ENCODE measurements at regions not wholly inside any gene's neighbourhood (a gene's known extent, or its start where the extent isn't known, plus 50 kb on each side); places are given as distances from the start of the nearest gene placed in this dataset.

DNA sequence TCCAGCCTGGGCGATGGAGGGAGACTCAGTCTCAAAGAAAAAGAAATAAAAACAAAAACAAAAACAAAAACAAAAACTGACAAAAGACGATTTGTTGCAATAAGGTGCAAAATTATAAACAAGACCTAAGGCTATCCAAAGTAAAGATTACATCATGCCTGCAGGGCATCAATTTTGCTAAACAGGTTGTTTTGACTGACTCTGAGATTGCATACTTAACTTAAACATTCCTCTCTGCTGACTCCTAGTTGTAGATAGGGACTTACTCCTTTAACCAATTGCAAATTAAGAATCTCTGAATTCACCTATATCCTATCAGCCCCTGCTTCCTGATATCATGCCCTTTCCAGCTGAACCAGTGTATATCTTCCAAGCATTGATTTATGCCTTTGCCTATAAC, 2687.3 kb downstream of the PCDH7 start:
- TF ChIP-seq POLR2A (IDR thresholded peaks at IDR 0.05) (no peak), POLR2AphosphoS5 (IDR thresholded peaks at IDR 0.05) (no peak)
- TF ChIP-seq, protein P1, sequence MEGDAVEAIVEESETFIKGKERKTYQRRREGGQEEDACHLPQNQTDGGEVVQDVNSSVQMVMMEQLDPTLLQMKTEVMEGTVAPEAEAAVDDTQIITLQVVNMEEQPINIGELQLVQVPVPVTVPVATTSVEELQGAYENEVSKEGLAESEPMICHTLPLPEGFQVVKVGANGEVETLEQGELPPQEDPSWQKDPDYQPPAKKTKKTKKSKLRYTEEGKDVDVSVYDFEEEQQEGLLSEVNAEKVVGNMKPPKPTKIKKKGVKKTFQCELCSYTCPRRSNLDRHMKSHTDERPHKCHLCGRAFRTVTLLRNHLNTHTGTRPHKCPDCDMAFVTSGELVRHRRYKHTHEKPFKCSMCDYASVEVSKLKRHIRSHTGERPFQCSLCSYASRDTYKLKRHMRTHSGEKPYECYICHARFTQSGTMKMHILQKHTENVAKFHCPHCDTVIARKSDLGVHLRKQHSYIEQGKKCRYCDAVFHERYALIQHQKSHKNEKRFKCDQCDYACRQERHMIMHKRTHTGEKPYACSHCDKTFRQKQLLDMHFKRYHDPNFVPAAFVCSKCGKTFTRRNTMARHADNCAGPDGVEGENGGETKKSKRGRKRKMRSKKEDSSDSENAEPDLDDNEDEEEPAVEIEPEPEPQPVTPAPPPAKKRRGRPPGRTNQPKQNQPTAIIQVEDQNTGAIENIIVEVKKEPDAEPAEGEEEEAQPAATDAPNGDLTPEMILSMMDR (IDR thresholded peaks at IDR 0.05) = no peak

Measured in stomach (tissue), 4 donors.